Astrocyte (in vitro differentiated cells and primary cell): ENCODE measurements at regions not wholly inside any gene's neighbourhood (a gene's known extent, or its start where the extent isn't known, plus 50 kb on each side); places are given as distances from the start of the nearest gene placed in this dataset.
"Not testable (repeated sequence)": the region's sequence is repeated elsewhere in the genome, so short reads cannot be mapped to it uniquely, and the experiment has no call there.

Experiments
- DNase-seq: peaks from one replicate; pipeline ENCODE4 v3.0.0-alpha.2; 2010; ENCODE audit warnings: low read depth
- FAIRE-seq: peaks from 2 replicates; lab custom pipeline; 2011; peaks lifted over from hg19 to GRCh38; lab: Jason Lieb, UNC
- H2AFZ ChIP-seq: 2 replicates; pipeline ENCODE4 v1.6.0; 2012; ENCODE audit warnings: low read depth, low read length, inconsistent platforms
- H3K27ac ChIP-seq: 2 replicates; pipeline ENCODE4 v1.5.1; 2011; ENCODE audit warnings: low read depth, low read length, inconsistent platforms
- H3K27me3 ChIP-seq: 2 replicates; pipeline ENCODE4 v1.6.0; 2011; ENCODE audit warnings: low read length, inconsistent platforms; ENCODE audit not compliant: insufficient read depth
- H3K36me3 ChIP-seq: 2 replicates; pipeline ENCODE4 v1.5.1; 2011; ENCODE audit warnings: low read length, inconsistent platforms; ENCODE audit not compliant: insufficient read depth
- H3K4me1 ChIP-seq: 2 replicates; pipeline ENCODE4 v1.5.1; 2011; ENCODE audit warnings: low read length, inconsistent platforms; ENCODE audit not compliant: insufficient read depth
- H3K4me2 ChIP-seq: 2 replicates; pipeline ENCODE4 v1.6.0; 2012; ENCODE audit warnings: low read length, inconsistent platforms
- H3K4me3 ChIP-seq: 2 replicates; pipeline ENCODE4 v1.5.1; 2011; ENCODE audit warnings: low read depth, mild to moderate bottlenecking, low read length, inconsistent platforms; ENCODE audit not compliant: insufficient read depth
- H3K79me2 ChIP-seq: 2 replicates; pipeline ENCODE4 v1.6.0; 2012; ENCODE audit warnings: mild to moderate bottlenecking, low read length, inconsistent platforms; ENCODE audit not compliant: insufficient read depth
- H3K9ac ChIP-seq: 2 replicates; pipeline ENCODE4 v1.6.0; 2012; ENCODE audit warnings: mild to moderate bottlenecking, low read length, inconsistent platforms
- H3K9me3 ChIP-seq: 2 replicates; pipeline ENCODE4 v1.5.1; 2012; ENCODE audit warnings: low read depth, mild to moderate bottlenecking, low read length, inconsistent platforms; ENCODE audit not compliant: insufficient read depth
- H4K20me1 ChIP-seq: 2 replicates; pipeline ENCODE4 v1.6.0; 2012; ENCODE audit warnings: low read length, inconsistent platforms; ENCODE audit not compliant: insufficient read depth
- H3K27ac Mint-ChIP-seq: one replicate; pipeline ENCODE4 v1.8.0; 2021; ENCODE audit warnings: mild to moderate bottlenecking, mixed read lengths; ENCODE audit not compliant: unreplicated experiment
- H3K27me3 Mint-ChIP-seq: one replicate; pipeline ENCODE4 v1.8.0; 2021; ENCODE audit warnings: low read depth, mixed read lengths; ENCODE audit not compliant: unreplicated experiment
- H3K36me3 Mint-ChIP-seq: one replicate; pipeline ENCODE4 v1.8.0; 2021; ENCODE audit warnings: low read depth, mixed read lengths; ENCODE audit not compliant: unreplicated experiment
- H3K4me1 Mint-ChIP-seq: one replicate; pipeline ENCODE4 v1.8.0; 2021; ENCODE audit warnings: low read depth, mixed read lengths; ENCODE audit not compliant: unreplicated experiment
- H3K4me3 Mint-ChIP-seq: one replicate; pipeline ENCODE4 v1.8.0; 2021; ENCODE audit warnings: mild to moderate bottlenecking, moderate library complexity, mixed read lengths; ENCODE audit not compliant: unreplicated experiment
- H3K9me3 Mint-ChIP-seq: one replicate; pipeline ENCODE4 v1.8.0; 2021; ENCODE audit warnings: mild to moderate bottlenecking, mixed read lengths; ENCODE audit not compliant: unreplicated experiment
- EZH2 ChIP-seq: IDR thresholded peaks from 2 replicates; pipeline ENCODE4 v1.6.1; 2012; ENCODE audit warnings: mild to moderate bottlenecking, low read length, inconsistent platforms; ENCODE audit not compliant: insufficient read depth
- TF ChIP-seq, protein P1 (sequence below): IDR thresholded peaks from 2 replicates; pipeline ENCODE4 v1.5.1; 2011; ENCODE audit warnings: low read depth, mild to moderate bottlenecking, inconsistent platforms, low read length, moderate library complexity; ENCODE audit not compliant: insufficient read depth

DNA sequence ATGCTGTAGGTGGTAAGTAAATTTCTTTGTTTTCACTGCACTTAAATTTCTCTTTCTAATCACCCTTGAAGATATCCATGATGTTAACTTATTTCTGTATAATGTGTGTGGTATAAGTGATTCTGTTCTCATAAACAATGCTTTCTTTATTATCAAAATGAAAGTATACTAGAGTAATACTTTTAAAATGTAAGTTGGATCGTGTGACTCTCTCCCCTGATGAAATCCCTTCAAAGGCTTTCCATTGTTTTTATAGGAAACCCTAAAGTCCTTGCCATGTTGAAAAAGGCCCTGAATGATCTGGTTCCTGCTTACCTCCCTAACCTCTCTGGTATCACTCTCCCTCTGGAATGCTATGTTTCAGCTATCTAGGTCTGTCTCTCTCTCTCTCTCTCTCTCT lies 191.1 kb upstream of the LHX8 start:
- H3K27ac Mint-ChIP-seq, result no peak overlapping the region
- H3K27me3 Mint-ChIP-seq, result no peaks in the 10 kb centered on the region
- no peaks in the 10 kb centered on the region for H3K36me3 ChIP-seq
- no peak overlapping the region for H3K4me3 ChIP-seq
- no peak for FAIRE-seq
- H3K9me3 Mint-ChIP-seq, result peaks cover 2% of the 10 kb centered on the region
- H3K4me3 Mint-ChIP-seq, result no peak overlapping the region
- H2AFZ ChIP-seq, result no peak overlapping the region
- no peaks in the 10 kb centered on the region for H4K20me1 ChIP-seq
- TF ChIP-seq, protein P1, sequence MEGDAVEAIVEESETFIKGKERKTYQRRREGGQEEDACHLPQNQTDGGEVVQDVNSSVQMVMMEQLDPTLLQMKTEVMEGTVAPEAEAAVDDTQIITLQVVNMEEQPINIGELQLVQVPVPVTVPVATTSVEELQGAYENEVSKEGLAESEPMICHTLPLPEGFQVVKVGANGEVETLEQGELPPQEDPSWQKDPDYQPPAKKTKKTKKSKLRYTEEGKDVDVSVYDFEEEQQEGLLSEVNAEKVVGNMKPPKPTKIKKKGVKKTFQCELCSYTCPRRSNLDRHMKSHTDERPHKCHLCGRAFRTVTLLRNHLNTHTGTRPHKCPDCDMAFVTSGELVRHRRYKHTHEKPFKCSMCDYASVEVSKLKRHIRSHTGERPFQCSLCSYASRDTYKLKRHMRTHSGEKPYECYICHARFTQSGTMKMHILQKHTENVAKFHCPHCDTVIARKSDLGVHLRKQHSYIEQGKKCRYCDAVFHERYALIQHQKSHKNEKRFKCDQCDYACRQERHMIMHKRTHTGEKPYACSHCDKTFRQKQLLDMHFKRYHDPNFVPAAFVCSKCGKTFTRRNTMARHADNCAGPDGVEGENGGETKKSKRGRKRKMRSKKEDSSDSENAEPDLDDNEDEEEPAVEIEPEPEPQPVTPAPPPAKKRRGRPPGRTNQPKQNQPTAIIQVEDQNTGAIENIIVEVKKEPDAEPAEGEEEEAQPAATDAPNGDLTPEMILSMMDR, result no peak
- no peak for TF ChIP-seq EZH2
- no peaks in the 10 kb centered on the region for H3K27me3 ChIP-seq
- H3K9me3 ChIP-seq, result no peaks in the 10 kb centered on the region
- H3K36me3 Mint-ChIP-seq, result no peaks in the 10 kb centered on the region
- H3K4me1 ChIP-seq, result no peaks in the 10 kb centered on the region
- H3K27ac ChIP-seq, result no peak overlapping the region
- no peaks in the 10 kb centered on the region for H3K4me1 Mint-ChIP-seq
- no peaks in the 10 kb centered on the region for H3K79me2 ChIP-seq
- no peak overlapping the region for H3K4me2 ChIP-seq
- no peak overlapping the region for H3K9ac ChIP-seq
- DNase-seq, result no peak

DNA sequence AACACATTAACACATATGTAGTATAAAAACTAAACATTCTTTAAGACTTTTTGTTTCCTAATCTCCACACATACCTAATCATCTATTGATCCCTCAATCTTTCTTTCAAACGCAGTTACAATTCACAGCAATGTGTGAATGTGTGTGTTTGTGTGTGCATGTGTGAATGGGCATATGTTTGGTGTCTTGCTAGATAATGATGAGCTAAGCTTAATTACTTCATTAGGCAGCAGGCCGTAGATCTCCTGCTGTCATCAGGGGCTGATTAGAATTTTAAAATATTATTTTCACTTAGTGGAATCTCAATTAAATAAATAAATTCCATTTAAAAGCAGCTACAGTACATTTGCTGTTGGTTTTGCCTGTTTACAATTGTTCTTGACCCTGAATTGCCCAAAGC lies 187.8 kb upstream of the LHX8 start:
- Histone ChIP-seq H3K9me3 (no peaks in the 10 kb centered on the region), H3K4me3 (no peak overlapping the region), H3K4me1 (no peaks in the 10 kb centered on the region), H3K27ac (no peak overlapping the region), H3K27me3 (no peaks in the 10 kb centered on the region), H3K9ac (no peak overlapping the region), H2AFZ (no peak overlapping the region), H3K36me3 (no peaks in the 10 kb centered on the region), H4K20me1 (no peaks in the 10 kb centered on the region), H3K4me2 (no peak overlapping the region), H3K79me2 (no peaks in the 10 kb centered on the region)
- Mint-ChIP-seq H3K27me3 (no peaks in the 10 kb centered on the region), H3K4me1 (no peaks in the 10 kb centered on the region), H3K27ac (no peak overlapping the region), H3K4me3 (no peak overlapping the region), H3K36me3 (no peaks in the 10 kb centered on the region), H3K9me3 (peaks cover 2% of the 10 kb centered on the region)
- no peak for FAIRE-seq
- TF ChIP-seq, protein P1, result no peak
- TF ChIP-seq EZH2, result no peak
- DNase-seq, result no peak

DNA sequence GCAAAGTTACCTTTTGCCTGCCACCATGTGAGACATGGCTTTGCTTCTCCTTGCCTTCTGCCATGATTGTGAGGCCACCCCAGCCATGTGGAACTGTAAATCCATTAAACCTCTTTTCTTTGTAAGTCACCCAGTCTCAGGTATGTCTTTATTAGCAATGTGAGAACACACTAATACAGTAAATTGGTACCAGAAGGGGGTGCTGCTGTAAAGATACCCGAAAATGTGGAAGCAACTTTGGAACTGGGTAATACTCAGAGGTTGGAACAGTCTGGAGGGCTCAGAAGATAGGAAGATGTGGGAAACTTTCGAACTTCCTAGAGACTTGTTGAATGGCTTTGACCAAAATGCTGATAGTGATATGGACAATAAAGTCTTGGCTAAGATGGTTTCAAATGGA lies 184.8 kb upstream of the LHX8 start:
- H3K9ac ChIP-seq, FAIRE-seq, H3K4me3 ChIP-seq, H3K9me3 ChIP-seq, DNase-seq, H3K4me1 Mint-ChIP-seq, H4K20me1 ChIP-seq, H2AFZ ChIP-seq, H3K36me3 Mint-ChIP-seq, H3K9me3 Mint-ChIP-seq, H3K27ac Mint-ChIP-seq, H3K4me2 ChIP-seq, H3K4me3 Mint-ChIP-seq, H3K4me1 ChIP-seq, H3K27me3 ChIP-seq, H3K27me3 Mint-ChIP-seq, H3K79me2 ChIP-seq, H3K36me3 ChIP-seq, H3K27ac ChIP-seq: not testable (repeated sequence)

DNA sequence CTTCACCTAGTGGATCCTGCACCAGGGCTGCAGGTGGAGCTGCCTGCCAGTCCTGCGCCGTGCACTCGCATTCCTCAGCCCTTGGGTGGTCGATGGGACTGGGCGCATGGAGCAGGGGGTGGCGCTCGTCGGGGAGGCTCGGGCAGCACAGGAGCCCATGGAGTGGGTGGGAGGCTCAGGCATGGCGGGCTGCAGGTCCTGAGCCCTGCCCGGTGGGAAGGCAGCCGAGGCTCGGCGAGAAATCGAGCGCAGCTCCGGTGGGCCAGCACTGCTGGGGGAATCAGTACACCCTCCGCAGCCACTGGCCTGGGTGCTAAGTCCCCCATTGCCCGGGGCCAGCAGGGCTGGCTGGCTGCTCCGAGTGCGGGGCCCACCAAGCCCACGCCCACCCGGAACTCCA lies 182.2 kb upstream of the LHX8 start:
- DNase-seq, FAIRE-seq, H3K9me3 ChIP-seq, H3K27ac ChIP-seq, H3K79me2 ChIP-seq, H3K27me3 Mint-ChIP-seq, H3K4me1 Mint-ChIP-seq, H3K4me3 Mint-ChIP-seq, H3K27me3 ChIP-seq, H2AFZ ChIP-seq, H3K4me3 ChIP-seq, H3K4me2 ChIP-seq, H4K20me1 ChIP-seq, H3K9me3 Mint-ChIP-seq, H3K36me3 ChIP-seq, H3K4me1 ChIP-seq, H3K27ac Mint-ChIP-seq, H3K9ac ChIP-seq, H3K36me3 Mint-ChIP-seq: not testable (repeated sequence)
